ENCODE measurements at regions not wholly inside any gene's neighbourhood (a gene's known extent, or its start where the extent isn't known, plus 50 kb on each side); places are given as distances from the start of the nearest gene placed in this dataset.

- no peak for DNase-seq
Measured at GRCh38 chr15:93173369-93173768, 84.4 kb upstream of the RGMA start.

GRCh38 chr15:93171476-93171875, 82.5 kb upstream of the RGMA start:
- no peak for DNase-seq

DNA sequence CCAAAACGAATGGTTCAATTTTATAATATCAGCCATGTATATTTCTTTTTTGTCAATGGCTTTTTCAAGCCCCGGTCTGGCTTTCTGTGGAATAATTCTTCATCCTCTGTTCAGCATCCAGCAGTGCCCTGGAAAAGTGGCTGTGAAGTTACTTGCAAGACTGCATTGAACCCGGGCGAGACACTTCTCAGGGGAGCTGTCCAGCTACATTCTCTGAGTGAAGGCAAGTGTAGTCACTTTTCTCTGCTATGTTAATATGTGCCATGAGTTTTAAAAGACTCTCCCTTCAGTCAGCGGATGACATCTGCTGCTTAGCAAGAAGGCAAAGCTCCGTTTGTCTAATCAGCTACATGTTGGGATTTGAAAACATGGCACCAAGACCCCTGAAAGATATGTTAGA, 81.3 kb upstream of the RGMA start:
- no peak for DNase-seq

GRCh38 chr15:93168910-93169309, 79.9 kb upstream of the RGMA start:
- no peak for DNase-seq

GRCh38 chr15:93167291-93167690, 78.3 kb upstream of the RGMA start:
- DNase-seq: no peak

DNA sequence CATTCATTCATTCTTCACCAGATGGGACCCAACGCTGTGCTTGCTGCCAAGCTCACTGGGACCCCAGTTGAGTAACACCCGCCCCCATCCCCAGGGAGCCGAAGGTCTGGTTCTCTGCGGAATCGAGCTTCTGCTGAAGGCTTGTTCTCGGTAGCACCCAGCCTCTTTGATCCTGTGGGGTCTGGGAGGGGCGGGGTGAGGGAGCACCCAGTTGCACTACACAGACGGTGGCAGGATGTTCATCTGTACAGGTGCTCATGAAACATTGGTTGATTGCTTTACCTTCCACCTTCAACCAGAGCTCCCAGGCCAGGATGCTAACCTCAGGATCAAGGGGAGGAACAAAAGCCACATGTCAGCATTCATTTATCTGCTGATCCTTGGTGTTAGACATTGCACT, 77.7 kb upstream of the RGMA start:
- no peak for DNase-seq

- DNase-seq: no peak
Measured at GRCh38 chr15:93165734-93166470, 76.9 kb upstream of the RGMA start.

- no peak for DNase-seq
Measured at GRCh38 chr15:93164409-93164808, 75.4 kb upstream of the RGMA start.

- DNase-seq: no peak
Measured at GRCh38 chr15:93162560-93162959, 73.5 kb upstream of the RGMA start.

DNA sequence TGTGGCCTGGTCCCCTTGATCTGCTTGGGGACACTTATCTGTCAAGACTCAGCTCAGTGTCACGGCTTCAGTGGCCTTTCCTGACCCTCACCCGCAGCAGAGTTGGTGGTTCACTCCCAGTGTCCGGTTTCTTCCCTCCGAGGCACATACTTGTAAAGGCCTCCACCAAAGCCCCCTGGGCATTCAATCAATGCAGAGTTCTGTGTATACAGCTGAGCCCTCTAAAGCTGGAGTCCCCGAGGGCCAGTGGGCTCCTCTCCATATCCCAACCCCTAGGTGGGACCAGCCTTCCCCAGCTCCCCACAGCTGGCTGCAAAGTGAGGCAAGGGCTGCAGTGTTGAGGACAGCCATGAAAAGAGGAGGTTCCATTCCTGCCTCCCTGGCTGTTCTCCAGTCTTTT, 70.9 kb upstream of the RGMA start:
- no peak for DNase-seq

DNA sequence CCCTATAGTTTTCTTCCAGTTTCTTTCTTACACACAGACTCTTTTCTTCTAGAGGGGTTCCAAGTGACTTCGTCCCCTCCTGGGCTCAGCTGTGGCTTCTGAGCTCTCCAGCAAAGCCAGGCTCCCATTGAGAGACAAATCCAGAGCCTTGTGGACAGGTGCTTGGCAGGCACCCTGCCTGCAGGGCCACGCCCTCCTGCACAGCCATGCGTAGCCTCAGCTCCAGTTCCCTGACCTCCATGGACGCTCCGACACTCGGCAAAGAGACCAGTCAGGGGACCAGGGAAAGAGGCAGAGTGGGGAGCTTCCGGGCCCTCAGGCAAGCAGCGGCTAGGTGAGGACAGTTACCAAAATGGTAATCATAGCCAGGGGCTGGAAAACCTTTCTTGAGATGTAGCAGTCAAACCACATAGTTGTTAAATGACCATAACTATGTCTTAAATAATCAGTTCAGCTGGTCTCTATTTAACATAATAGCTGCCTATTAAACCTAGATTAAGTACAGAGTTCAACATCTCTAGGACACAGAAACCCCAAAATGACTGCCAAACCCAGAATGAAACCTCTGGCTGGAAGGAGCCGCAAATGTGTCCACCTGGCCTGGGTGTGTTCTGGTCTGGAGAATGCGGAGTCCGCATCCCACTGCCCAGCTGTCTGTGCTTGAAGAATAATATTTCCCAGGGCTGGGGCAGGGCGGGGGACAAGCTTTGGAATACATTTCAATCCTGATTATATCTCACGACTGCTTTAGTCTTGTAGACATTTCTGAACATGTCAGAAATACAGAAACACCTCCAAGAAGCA, 69.3 kb upstream of the RGMA start:
- DNase-seq: no peak

DNA sequence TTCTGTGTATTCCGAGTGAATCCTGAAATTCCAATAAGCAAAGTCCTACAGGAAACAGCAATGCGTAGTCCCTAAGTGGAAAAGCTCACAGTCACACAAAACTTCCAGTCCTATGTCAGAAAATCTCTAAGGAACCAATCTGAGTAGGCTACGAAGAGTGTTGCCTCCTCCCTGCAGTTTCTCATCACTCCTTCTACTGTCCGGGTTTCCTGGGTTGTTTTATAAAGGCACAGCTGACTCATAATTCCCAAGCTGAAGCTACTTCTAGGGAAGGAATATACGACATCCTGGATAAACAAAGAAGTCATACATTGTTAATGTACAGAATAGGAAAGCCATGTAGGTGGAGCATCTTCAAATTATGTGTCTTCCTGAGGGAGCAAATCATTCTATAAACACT, 65.7 kb upstream of the RGMA start:
- DNase-seq: no peak

DNA sequence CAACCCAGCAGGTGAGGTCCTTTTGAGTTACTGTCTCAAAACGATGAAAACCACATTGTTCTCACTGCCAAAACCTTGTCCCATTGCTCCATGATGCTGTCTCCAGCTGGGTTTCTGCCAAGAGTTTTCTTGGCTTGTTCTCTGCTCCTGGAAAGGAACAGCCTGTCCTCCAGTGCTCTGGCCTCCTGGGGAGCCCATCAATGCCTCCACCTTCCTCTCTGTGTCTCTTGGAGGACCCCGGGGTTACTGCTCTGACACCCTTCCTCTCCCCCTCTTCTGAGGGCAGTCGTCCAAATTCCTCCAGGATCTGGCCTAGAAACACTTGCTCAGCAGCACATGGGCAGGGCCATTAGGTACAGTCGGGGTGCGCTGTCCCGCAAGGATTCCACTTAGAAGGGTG, 63.9 kb upstream of the RGMA start:
- no peak for DNase-seq

DNA sequence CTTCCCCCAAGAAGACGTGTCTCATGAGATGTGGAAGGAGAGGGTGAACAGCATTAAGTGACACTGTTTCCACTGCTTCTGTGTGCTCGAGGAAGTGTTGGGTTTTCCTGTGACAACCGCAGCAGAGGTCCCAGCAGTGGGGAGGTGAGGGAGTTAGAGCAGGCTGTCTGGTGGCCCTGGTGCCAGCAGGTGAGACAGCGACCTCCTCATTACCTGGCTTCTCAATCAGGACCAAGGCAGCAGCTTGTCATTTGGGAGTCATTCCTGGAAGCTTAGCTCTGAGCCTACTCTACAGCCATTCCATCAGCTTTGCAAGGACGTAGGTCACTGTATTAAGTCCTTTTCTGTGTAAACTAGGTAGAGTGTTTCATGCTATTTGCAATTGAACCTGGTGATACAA, 63.3 kb upstream of the RGMA start:
- DNase-seq: no peak

DNA sequence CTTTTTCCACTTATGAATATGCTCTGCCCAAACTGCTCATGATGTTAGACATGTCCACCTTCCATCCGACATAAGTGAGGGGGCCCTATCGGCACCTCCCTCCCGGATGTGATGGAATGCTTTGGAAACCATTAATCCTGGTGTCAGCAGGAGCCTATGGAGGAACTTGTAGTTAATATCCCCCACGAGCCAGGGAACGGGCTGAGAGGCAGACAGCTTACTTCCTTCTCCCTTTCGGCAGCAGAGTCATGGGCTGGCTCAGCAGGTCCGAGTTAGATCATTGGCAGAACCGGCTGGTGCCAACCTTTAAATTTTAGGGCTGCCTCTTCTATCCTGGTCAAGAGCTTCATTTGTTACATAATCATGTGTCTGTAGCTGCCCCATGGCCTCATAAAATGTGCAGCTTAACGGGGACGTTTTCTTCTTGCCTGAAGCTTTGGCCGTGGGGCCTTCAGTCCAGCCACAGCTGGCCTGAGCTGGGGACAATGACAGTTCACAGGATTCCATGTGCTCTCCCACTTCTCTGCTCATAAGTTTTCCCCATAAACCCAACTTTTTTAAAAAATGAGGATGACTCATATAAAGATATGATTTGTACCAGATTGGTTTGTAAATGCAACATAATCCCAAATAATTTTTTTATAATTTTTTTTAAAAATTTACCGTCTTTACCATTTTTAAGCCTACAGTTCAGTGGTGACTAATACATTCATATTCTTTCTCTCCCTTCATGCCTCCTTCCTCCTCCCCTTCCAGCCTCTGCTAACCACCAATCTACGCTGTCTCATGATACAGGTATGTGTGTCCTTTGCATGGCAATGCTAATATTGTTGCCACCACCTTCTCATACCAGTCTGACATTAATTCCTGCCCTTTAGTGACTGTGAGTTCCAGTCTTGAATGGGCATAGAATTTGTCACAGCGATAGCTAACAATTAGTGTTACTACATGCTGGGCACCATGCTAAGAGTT, 62.2 kb upstream of the RGMA start:
- no peak for DNase-seq

- DNase-seq: no peak
Measured at GRCh38 chr15:93146601-93147000, 57.6 kb upstream of the RGMA start.

DNA sequence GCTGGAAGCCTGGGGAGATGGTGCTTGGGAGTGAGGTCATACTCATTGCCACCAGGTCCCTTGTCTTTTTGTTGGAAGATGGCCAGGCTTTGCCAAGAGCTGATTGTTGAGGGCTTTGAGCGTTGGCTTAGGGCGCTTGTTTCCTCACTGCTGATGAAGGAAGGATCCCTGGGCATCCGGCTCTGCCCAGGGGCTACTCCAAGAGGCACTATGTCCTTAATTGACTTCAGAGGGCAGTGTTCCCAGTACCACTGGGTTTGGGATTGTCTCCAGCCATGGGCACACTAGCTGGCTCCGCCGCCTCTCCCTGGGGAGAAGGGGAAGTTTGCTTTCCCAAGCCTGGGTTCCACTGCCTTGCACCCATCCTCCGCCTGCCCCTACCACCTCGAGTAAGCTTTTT, 57.2 kb upstream of the RGMA start:
- no peak for DNase-seq

DNA sequence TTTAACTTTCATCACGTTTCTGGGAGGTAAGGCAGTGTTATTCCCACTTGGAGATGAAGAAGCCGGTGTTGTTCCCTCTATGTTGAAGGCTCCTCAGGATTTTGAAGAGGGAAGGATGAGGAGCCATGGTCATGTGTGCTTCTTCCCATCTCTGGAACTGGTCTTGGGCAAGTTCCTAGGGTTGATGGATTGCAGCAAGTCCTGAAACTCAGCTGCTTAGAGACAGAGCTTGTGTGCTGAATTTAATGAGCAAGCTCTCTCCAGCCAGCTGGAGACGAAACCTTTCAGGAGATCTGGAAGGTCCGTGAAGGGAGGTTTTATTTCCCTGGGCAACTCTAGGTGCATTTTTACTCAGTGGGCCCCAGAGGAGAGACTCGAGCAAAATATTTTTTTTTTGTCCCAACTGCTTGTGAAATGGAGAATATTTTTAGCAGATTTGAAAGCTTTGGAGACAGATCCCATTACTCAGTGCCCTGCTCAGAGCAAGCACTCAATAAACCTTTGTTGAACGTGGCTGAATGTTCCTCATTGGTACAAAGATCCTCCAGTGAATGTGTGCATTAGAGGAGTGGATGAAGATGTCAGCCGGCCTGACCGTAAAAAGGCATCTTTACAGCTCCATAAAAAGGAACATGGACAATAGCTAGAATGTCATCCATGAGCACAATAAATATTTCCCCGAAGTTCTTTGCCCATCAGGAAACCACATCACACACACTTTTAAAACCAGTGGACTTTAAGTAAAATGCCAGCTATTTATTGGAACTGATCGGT, 55.6 kb upstream of the RGMA start:
- DNase-seq: no peak

DNA sequence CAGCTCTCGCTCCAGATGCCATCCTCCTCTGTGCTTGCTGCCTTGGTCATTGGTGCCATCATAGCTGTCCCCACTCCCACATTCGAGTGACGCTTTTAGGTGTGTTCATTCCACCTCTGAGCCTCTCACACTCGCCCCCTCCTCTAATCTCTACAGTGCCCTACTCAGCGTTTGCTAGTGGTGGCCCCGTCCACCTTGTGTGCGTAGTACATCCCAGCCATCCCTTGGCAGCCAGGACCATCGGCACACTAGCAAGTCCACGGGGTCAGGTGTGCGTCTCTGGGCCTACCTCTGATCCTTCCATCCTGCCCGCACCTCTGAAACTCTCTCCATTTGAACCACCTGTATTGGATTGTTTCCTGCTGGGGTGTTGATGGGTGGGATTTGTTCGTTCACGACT, 54.2 kb upstream of the RGMA start:
- DNase-seq: no peak

GRCh38 chr15:93141371-93141794, 52.4 kb upstream of the RGMA start:
- no peak for DNase-seq

DNA sequence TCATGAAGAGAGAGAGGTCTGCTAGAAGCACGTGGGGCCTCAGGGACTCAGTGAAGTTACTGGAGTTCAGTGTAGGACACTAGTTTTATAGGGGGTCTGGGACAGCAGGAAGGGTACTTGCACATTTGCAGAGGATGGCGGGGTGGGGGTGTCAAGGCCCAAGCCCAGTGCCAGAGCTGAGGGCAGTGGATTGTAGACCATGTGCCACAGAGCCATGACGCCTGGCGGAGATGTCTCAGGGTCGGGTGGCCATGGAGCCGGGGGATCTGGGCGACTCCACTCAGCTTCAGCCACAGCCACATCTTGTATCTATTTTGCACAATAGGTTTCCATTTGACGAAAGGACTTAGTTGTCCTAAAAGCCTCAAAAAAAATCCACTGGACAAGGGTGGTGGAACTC, 50.4 kb upstream of the RGMA start:
- no peak for DNase-seq

GRCh38 chr15:93138681-93139250, 49.8 kb upstream of the RGMA start:
- no peak for DNase-seq

All from NCI-H1436 (cell line).